GM19351 (cell line): ENCODE measurements at regions not wholly inside any gene's neighbourhood (a gene's known extent, or its start where the extent isn't known, plus 50 kb on each side); places are given as distances from the start of the nearest gene placed in this dataset.
"Not testable (repeated sequence)": the region's sequence is repeated elsewhere in the genome, so short reads cannot be mapped to it uniquely, and the experiment has no call there.

Experiments used
- ATAC-seq: cut with Tn5 transposase; IDR thresholded peaks from one replicate; pipeline ENCODE4 v1.9.1; 2021; ENCODE audit warnings: mild to moderate bottlenecking, moderate library complexity; ENCODE audit not compliant: unreplicated experiment

DNA sequence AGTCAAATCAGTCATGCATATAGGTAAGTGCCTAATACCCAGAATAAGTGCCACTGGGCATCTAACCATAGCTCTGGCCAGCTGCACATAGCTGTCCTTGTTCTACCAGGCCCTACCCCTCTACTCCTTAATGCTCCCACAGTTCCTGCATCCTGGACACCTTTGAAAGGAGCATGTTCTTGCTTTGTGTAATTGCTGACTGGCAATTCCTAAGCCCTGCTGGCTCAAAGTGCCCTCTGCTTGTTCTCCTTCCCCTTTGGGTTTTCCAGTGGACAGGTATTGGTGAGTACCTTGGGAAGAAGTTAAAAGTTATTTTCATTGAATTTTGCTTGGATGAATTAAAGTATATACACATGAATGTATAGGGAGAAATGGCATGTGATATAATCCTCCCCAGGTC is 516.4 kb downstream of the ETNK1 start:
- ATAC-seq: no peak

DNA sequence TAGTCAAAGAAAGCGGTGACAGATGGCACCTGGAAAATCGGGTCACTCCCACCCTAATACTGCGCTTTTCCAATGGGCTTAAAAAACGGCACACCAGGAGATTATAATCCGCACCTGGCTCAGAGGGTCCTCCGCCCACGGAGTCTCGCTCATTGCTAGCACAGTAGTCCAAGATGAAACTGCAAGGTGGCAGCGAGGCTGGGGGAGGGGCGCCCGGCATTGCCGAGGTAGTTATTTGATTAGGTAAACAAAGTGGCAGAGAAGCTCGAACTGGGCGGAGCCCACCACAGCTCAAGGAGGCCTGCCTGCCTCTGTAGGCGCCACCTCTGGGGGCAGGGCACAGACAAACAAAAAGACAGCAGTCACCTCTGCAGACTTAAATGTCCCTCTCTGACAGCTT is 521.1 kb downstream of the ETNK1 start:
- not testable (repeated sequence) for ATAC-seq

DNA sequence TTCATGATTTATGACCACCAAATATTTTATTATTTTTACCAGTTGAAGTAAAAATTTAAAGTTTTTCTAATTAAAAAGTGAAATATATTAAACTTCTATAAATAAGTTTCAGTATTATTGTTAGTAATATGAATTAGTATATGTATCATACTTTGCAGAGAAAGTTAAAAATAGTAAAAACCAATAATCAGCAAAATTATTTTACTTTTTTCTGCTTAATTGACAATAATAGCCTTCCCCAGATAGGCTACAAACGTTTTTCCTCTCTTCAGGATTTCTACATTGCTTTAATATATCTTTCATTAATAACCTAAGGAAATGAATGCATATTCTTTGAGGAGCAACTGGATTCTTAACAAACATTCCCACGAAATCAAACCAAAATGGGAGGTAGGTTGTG is 543.5 kb downstream of the ETNK1 start:
- no peak for ATAC-seq

DNA sequence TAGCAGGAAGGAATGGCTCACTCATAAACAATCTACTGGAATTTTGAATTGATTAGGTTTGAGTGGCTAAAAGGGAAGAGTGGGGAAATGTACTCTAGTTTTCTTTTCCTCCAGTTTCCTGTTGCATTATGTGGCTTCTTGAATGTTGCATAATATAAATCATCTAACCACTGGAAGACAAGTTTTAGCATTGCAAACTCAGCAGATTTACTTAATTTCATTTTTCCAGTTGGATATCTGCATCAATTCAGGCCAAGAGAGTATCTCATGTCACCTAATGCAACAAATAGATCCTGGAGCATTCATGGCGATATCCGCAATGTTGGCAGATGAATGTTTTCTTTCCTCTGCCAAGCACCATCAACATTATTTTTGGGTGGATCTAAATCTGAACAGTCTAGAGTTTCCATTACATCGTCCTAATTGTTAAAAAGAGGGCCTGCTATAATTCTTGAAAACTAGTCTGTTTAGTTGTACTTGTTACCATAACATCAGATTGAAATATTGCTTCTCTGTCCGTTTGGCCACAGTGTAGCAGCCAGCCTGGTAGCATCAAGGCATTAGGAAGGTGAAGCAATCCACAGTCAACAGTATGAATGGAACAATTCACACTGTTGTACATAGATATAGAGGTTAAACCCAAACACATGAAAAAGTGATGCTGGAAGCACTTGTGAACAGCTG is 544.2 kb downstream of the ETNK1 start:
- no peak for ATAC-seq

DNA sequence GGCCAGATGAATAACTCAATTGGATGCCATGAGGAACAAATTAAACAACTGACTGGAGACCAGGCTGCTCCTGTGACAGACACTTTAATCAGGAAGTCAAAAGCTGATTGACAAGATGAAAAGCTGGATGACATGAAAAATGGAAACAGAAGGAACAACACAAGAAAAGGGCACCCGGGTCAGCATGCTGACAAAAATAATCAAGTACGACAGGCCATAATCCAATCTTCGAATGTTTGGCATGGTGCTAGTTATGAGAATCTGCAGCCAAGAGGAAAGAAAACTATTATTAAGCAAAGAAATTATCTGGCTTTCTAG is 544.7 kb downstream of the ETNK1 start:
- no peak for ATAC-seq

DNA sequence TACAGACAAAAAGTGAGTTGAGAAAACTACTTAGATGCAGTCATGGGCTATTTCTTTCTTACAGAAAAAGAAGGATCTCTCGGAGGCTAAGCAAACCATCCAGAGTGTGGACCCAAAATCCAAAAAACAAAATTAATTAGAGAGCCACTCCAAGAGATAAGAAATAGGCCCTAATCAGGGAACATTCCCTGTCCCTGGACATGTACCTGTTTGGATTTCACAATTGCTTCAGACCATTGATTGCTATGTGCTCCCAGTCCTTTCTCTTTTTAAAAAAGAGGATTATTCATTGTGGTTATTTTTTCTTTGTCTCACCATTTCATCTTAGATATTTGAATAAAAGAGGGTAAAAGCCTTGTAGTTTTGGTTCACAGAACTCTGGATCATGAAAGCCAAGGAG is 549.9 kb downstream of the ETNK1 start:
- ATAC-seq: no peak

DNA sequence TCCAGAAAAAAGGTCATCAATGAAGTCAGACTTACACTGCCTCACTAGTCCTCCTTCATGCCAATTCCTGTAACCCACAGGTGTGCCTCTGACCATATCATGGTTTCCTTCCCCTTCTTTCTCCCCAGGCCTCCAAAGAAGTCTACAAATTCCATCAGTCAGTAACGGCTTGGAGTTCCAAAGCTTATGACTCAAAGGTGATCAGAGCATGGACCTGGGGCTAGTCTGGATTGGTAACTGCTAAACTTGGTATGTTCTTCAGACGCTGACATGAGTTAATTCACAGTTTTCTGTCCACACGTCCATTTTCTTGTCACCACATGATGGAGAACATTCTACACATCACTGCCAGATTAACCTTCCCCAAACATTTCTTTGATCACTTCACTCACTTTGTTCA is 560.4 kb downstream of the ETNK1 start:
- no peak for ATAC-seq

DNA sequence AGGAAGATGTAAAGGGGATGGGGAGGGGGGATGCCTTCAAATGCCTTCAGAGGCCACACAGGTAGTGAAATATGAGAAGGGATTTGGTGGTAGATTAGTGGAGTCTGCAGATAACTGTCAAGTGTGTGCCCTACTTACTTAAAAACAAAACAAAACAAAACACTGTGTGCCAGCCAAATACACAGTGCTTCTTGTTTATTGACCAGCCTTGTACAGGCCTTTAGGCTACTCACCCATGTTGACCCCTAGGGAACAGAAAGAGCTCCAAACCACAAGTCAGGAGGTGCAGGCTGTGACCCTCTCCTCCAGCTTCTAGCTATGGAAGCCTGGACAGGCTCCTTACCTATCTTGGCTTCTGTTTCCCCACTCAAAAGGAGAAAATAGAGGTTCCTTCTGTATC is 562.0 kb downstream of the ETNK1 start:
- ATAC-seq: no peak

DNA sequence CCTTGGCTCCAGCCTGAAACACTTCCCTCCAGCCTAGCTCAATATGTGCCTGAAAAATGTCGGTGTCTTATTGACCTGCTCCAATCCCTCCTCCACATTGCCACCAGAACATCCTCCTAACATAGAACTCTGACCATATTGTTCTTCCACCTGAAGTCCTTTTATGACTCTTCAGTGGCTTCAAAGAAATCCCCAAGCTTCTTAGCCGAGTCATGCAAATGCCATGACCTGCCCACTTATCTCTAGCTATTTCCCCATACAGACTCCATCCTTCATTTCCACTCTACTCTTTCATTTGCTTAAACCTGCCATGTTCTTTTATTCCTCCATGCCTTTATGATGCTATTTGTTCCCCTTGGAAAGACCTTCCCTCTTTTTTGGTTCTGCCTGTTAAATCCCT is 568.6 kb downstream of the ETNK1 start:
- no peak for ATAC-seq

DNA sequence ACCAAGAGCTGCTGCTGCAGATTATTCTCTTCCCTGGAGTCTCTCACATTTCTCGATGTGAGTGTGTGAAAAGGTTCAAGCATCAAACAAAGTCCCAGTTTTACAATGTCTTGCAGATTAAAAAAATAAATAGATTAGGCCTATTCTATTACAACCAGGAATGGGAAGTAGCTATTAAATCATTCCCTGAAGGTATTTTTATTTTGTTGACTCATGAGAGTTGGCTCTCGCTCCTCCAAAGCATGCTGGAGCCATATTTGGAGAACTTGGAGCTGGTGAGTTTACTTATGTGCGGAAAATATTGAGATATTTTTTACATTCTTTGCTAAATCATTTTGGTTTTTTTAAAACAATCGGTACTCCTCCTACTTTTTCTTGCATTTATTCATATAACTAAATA is 572.3 kb downstream of the ETNK1 start:
- ATAC-seq: no peak

DNA sequence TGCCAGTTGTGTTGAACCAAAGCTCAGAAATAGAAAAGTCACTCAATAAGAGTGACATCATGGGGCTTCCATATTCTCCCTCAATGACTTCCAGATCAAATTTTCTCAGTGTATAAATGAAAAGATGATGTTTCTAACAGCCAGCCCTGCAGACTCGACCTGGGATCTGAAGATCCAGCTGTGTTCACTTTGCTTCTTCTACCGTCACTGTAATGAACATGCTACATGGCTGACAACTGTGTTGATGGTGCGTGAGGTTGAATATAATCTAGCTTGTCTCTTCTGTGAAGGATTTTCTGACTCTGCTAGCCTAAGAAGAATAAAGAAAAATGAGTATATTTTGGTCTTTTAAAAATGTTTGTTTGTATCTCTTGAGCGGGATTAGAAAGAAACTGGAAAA is 577.8 kb downstream of the ETNK1 start:
- ATAC-seq: no peak

DNA sequence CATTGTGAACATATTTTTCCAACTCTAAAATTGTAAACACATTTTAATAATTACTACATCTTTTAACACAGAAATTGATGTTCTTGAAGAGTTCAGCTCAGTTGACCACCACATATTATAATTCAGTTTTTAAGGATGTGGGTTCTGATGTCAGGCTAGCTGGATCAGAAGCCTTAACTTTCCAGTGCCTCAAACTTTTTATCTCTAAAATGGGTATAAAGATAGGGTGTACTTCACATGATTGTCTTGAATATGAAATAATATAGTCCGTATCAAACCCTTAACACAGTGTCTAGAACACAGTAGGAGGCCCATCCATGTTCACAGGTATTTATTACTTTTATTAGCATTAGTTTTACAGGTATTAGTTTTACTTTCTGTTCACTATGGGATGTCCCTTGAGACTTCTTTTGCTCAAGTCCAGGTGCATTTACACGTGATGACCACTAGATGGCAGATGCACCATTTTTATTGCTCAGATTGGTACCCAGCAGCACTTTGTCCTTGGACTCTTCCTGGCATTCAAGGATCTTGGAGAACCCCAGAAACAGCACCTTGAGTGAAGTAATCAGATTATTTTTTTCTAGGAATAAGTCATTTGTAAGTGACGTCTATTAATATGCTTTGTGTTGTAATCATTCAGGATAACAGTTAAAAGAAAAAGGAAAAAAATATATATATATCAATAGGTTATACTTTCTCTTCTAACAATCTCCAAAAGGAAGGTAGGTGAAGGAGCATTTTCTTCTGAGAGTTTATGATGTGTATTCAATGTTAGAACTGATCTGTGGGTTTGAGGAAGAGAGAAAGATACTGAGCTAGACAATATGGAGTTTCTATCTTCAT is 580.2 kb downstream of the ETNK1 start:
- peak; percentile 85 for ATAC-seq

DNA sequence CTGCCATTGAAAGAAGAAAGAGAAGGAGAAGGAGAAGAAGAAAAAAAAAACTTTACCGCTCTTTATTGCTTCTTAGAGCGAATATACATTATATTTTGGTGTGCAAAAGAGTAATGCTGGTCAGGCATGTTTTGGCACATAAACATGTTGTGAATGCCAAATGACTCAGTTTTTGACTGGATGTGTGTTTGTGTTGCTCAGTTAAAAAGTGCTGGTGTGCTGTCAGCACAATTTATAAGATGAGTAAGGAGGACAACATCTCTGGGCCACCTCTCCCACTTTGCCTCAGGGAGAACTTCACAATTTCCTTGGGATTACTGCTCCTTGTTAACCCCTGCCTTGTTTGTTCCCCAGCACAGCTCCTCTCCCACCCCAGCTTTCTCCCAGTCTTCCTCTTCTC is 584.8 kb downstream of the ETNK1 start:
- no peak for ATAC-seq

DNA sequence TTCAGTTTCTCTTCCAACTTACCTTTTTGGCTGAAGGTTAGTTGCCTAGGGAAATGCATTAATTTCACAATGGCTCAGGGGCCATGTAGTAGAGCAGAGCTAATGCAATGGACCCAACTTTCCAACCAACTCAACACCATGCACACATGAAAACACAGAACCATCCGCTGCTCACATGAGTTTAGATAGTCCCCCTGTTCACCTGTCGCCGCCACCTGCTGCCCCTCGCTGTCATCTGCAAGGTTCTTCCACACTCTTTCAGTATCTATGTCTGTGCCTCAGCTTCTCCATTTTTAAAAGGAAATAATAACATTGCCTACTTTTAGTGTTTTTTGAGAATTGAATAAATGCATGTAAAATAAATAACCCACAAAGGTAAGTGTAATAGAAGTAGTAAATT is 585.6 kb downstream of the ETNK1 start:
- ATAC-seq: no peak

DNA sequence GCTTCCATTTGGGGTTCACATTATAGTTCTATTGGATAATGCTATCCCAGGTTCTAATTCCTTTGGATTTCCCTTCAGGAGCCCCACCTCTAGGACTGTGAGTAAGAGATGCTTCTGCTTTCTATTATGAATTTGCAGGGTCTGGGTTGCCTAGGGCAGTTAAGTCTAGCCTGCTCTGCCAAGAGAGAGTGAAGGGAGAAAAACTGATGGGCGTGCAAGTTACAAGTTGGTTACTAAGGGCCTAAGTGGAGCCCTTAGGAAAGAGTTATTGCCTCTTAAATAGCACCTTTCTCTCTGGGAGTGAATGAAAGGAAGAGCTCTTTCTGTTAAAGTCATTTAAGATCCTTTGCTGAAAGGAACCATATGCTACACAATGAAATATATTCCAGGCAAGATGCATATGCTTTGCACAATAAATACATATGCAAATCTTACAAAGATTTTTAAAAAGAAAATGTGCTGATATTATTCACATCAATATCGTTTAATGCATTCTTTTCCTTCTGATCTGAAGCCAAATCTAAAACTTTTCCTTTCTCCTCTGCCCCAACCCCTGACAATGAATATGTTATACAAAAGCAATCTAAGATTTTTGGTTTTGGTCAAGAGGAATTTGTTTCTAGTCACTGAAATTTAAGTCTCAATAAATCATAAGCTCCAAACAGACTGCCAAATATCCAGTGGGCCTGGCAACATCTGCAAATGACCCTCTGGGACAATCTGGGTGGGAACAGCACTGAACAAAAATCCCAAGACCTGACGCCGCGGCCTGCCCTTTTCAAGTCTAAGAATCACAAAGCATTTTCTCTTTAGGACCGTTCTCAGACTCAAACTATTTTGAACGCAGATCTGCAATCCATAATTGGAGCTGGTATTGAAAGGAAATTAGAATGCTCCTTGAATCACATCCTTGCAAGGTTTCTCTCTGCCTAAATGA is 586.7 kb downstream of the ETNK1 start:
- ATAC-seq: no peak

DNA sequence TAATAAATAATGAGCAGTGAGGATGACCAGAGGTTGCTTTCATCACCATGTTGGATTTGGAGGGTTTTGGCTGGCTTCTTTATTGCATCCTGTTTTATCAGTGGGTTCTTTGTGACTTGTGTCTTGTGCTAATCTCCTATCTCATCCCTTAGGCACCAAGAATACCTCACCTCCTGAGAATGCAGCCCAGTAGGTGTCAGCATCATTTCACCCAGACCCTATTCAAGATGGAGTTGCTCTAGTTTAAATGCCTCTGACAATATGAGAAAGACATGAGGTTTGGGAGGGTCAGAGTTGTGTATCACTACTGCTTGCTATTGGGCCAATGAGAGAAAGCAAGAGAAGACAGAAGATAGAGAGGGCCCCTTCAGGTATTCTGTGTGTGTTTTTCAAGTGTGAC is 592.2 kb downstream of the ETNK1 start:
- ATAC-seq: no peak

DNA sequence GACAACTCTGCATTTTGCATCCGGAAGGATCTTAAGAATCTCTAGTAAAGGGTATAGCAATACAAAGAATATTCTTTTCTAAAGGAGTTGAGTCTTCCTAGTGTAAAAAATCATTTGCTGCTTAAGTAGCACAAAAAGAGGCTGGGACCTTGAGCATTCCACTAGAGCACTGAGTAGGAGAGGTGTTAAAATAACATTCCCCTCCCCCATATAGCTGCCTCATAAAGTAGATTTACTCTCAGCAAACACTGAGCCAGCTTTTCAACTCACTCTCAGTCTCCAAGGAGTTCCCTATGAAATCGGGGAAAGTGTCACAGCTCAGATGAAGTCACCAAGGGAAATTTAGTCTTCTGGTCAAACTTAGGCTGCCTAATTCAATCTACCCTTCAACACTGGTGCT is 592.7 kb downstream of the ETNK1 start:
- no peak for ATAC-seq

DNA sequence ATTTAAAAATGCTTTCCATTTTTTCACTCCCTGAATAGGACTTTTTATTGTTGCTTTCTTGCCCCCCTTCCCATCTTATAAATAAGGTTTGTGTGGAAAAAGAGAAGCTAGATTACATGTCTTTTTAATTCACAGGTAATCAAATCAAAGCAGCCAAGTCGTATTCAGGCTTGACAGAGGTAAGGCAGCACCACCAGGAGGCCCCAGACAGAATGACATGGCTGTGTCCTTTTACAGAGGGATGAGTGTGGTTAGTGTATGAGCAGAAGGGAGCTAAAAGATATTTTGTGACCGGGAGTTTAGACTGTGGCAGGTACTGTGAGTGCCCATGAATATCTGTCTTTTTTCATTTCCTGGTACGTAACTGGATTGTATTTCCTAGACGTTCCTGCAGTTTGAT is 596.1 kb downstream of the ETNK1 start:
- no peak for ATAC-seq

DNA sequence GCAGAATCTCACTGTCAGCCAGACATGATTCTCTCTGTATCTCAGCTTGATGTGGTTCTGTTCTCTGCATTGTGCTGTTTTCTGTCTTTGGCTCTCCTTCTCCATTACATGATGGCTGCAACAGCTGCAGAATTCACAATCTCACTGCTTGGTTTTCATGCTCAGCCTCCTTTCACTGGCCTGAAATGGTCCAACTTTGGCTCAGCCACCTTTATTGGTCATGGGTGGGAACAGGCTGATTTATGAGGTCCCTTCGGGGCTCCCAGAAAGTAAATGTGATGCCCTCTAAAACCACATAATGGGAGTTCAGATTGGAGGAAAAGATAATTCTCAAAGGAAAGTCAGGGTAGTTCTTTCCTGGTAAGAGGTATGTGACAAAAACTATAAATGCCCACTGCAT is 597.0 kb downstream of the ETNK1 start:
- no peak for ATAC-seq

DNA sequence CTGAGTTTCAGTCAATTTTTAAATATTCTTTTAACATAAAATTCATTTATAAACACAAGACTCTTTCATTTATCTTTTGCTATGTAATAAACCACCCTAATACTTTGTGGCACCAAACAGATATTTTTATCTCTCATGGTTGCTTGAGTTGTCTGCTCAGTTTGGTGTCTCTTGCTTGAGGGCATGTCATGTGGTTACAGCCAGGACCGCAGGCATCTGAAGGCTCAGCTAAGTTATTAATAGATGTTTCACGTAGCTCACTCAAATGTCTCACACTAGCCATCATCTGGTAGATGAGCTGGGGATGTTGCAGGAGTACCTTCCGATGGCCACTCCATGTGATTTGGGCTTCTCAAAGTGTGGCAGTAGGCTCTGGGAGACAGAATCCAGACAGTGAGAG is 597.8 kb downstream of the ETNK1 start:
- no peak for ATAC-seq

DNA sequence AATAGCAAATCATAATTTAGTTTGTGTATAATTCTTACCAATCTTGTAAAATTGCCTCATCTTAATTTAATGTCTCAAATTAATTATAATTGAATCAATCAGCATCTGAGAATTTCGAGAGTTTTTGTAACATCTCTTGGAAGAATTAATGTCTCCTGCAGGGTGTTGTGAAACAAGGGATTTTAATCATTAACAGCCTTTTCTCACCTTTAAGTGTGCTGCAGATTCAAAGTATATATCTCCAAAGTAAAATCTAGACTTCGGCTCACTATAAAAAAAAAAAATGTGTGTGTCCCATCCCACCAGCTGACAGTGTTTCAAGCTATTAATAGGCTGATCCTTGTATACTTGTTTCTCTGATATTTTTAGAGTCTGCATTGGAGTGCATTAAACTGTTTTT is 603.1 kb downstream of the ETNK1 start:
- no peak for ATAC-seq

DNA sequence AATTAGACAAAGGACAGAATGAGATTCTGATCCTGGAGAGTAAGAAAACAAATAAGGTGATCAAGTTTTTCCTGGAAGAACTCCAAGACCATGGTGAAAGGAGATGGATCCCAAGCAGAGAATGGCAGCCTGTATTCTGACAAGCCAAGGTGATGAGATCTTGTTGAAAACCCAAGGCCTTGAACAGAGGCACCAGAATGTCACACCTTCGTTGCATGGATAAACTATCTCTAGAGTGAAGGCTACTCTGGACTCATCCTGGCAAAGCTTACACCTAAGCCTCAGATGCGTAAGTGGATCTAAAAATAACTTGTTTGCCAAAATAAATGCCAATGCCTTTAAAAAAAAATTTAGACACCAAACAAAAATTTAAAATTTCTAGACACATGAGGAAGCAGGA is 605.9 kb downstream of the ETNK1 start:
- no peak for ATAC-seq
